ENCODE measurements at regions not wholly inside any gene's neighbourhood (a gene's known extent, or its start where the extent isn't known, plus 50 kb on each side); places are given as distances from the start of the nearest gene placed in this dataset.

DNA sequence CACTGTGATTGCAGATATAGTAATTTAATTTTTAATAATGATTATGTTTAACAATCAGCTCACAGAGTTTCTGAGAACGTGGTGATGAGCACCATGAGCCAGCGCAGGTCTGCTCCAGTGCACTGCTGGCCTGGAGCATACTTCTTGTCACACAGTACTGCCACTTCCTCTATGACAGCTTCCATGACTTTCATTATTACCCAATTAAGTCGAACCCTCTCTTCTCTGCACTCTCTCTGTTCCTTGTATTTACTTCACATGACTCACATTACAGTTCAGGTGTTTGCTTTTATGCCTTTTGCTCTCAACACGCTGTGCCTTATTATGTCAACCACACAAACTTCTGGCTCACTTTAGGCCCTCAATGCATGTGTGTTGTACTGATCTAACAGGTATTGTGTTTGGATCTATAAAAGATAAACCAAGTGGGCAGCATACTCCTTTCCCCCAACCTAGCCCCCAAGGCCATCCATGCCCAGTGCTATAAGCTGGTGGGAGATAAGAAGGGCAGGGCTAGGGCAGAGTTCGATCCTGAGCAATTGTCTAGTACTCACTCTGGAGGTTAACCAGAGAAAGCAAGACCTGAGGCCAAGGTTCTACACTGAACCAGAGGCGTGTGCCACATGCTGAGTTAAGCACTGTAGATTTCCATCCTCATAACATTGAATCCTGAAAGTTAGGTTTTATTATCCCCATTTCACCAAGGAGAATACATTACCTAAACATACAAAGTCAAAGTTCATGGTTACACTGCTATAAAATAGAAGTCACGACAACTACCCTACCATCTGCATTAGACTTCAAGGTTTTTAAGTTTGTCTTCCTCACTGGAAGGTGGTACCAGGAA lies 356.5 kb downstream of the INSC start:
- H3K36me3 ChIP-seq (ENCODE audit: control insufficient read depth in 2 of 2, insufficient read depth in 2 of 2, low read length in 1 of 2): no peaks in the 10 kb centered on the region
- WGBS: 88% methylated on average over 7 of the region's 7 CpGs
- no peaks in the 10 kb centered on the region for H3K4me1 ChIP-seq (ENCODE audit: control insufficient read depth in 2 of 2, insufficient read depth in 2 of 2, low read length in 2 of 2)
- no peak overlapping the region for H3K4me3 ChIP-seq (ENCODE audit: low read length in 2 of 2)
- no peaks in the 10 kb centered on the region for H3K9me3 ChIP-seq (ENCODE audit: control insufficient read depth in 2 of 2, insufficient read depth in 1 of 2, low read length in 1 of 2)
- H3K27me3 ChIP-seq (ENCODE audit: control insufficient read depth in 2 of 2, insufficient read depth in 1 of 2, low read length in 1 of 2): no peaks in the 10 kb centered on the region
- H3K27ac ChIP-seq (ENCODE audit: low read depth in 1 of 2, low read length in 1 of 2): no peak overlapping the region
- DNase-seq (ENCODE audit: low read depth in 6 of 9, low spot score in 9 of 9): no peak

- H3K4me3 ChIP-seq (ENCODE audit: low read length in 2 of 2): no peak overlapping the region
- no peak for DNase-seq (ENCODE audit: low read depth in 6 of 9, low spot score in 9 of 9)
- H3K9me3 ChIP-seq (ENCODE audit: control insufficient read depth in 2 of 2, insufficient read depth in 1 of 2, low read length in 1 of 2): no peaks in the 10 kb centered on the region
- 43% methylated on average over 9 of the region's 9 CpGs for WGBS
- H3K36me3 ChIP-seq (ENCODE audit: control insufficient read depth in 2 of 2, insufficient read depth in 2 of 2, low read length in 1 of 2): no peaks in the 10 kb centered on the region
- no peaks in the 10 kb centered on the region for H3K4me1 ChIP-seq (ENCODE audit: control insufficient read depth in 2 of 2, insufficient read depth in 2 of 2, low read length in 2 of 2)
- H3K27me3 ChIP-seq (ENCODE audit: control insufficient read depth in 2 of 2, insufficient read depth in 1 of 2, low read length in 1 of 2): no peaks in the 10 kb centered on the region
- H3K27ac ChIP-seq (ENCODE audit: low read depth in 1 of 2, low read length in 1 of 2): no peak overlapping the region
Observed at GRCh38 chr11:15471895-15472799, 357.4 kb downstream of the INSC start.

GRCh38 chr11:15473954-15474837 lies 359.5 kb downstream of the INSC start:
- WGBS: 91% methylated on average over 8 of the region's 8 CpGs
- no peaks in the 10 kb centered on the region for H3K36me3 ChIP-seq (ENCODE audit: control insufficient read depth in 2 of 2, insufficient read depth in 2 of 2, low read length in 1 of 2)

GRCh38 chr11:15476371-15476917 lies 361.7 kb downstream of the INSC start:
- no peaks in the 10 kb centered on the region for H3K36me3 ChIP-seq (ENCODE audit: control insufficient read depth in 2 of 2, insufficient read depth in 2 of 2, low read length in 1 of 2)
- H3K4me1 ChIP-seq (ENCODE audit: control insufficient read depth in 2 of 2, insufficient read depth in 2 of 2, low read length in 2 of 2): no peaks in the 10 kb centered on the region
- 90% methylated on average over 5 of the region's 5 CpGs for WGBS
- no peak for DNase-seq (ENCODE audit: low read depth in 6 of 9, low spot score in 9 of 9)
- H3K9me3 ChIP-seq (ENCODE audit: control insufficient read depth in 2 of 2, insufficient read depth in 1 of 2, low read length in 1 of 2): no peaks in the 10 kb centered on the region
- H3K4me3 ChIP-seq (ENCODE audit: low read length in 2 of 2): no peak overlapping the region
- H3K27me3 ChIP-seq (ENCODE audit: control insufficient read depth in 2 of 2, insufficient read depth in 1 of 2, low read length in 1 of 2): no peaks in the 10 kb centered on the region
- no peak overlapping the region for H3K27ac ChIP-seq (ENCODE audit: low read depth in 1 of 2, low read length in 1 of 2)

More at GRCh38 chr11:15473954-15474837, 359.5 kb downstream of the INSC start:
- Histone ChIP-seq H3K27me3 (ENCODE audit: control insufficient read depth in 2 of 2, insufficient read depth in 1 of 2, low read length in 1 of 2) (no peaks in the 10 kb centered on the region), H3K4me1 (ENCODE audit: control insufficient read depth in 2 of 2, insufficient read depth in 2 of 2, low read length in 2 of 2) (no peaks in the 10 kb centered on the region), H3K27ac (ENCODE audit: low read depth in 1 of 2, low read length in 1 of 2) (no peak overlapping the region), H3K4me3 (ENCODE audit: low read length in 2 of 2) (no peak overlapping the region), H3K9me3 (ENCODE audit: control insufficient read depth in 2 of 2, insufficient read depth in 1 of 2, low read length in 1 of 2) (no peaks in the 10 kb centered on the region)
- no peak for DNase-seq (ENCODE audit: low read depth in 6 of 9, low spot score in 9 of 9)

GRCh38 chr11:15481871-15482270 lies 367.1 kb downstream of the INSC start:
- H3K4me3 ChIP-seq (ENCODE audit: low read length in 2 of 2): no peak overlapping the region
- H3K27ac ChIP-seq (ENCODE audit: low read depth in 1 of 2, low read length in 1 of 2): no peak overlapping the region
- no peaks in the 10 kb centered on the region for H3K4me1 ChIP-seq (ENCODE audit: control insufficient read depth in 2 of 2, insufficient read depth in 2 of 2, low read length in 2 of 2)
- H3K27me3 ChIP-seq (ENCODE audit: control insufficient read depth in 2 of 2, insufficient read depth in 1 of 2, low read length in 1 of 2): no peaks in the 10 kb centered on the region
- no peaks in the 10 kb centered on the region for H3K36me3 ChIP-seq (ENCODE audit: control insufficient read depth in 2 of 2, insufficient read depth in 2 of 2, low read length in 1 of 2)
- no peak for DNase-seq (ENCODE audit: low read depth in 6 of 9, low spot score in 9 of 9)
- 88% methylated on average over 2 of the region's 2 CpGs for WGBS
- no peaks in the 10 kb centered on the region for H3K9me3 ChIP-seq (ENCODE audit: control insufficient read depth in 2 of 2, insufficient read depth in 1 of 2, low read length in 1 of 2)

GRCh38 chr11:15483205-15483604 lies 368.5 kb downstream of the INSC start:
- Histone ChIP-seq H3K4me1 (ENCODE audit: control insufficient read depth in 2 of 2, insufficient read depth in 2 of 2, low read length in 2 of 2) (no peaks in the 10 kb centered on the region), H3K4me3 (ENCODE audit: low read length in 2 of 2) (no peak overlapping the region), H3K27ac (ENCODE audit: low read depth in 1 of 2, low read length in 1 of 2) (no peak overlapping the region), H3K9me3 (ENCODE audit: control insufficient read depth in 2 of 2, insufficient read depth in 1 of 2, low read length in 1 of 2) (no peaks in the 10 kb centered on the region), H3K36me3 (ENCODE audit: control insufficient read depth in 2 of 2, insufficient read depth in 2 of 2, low read length in 1 of 2) (no peaks in the 10 kb centered on the region), H3K27me3 (ENCODE audit: control insufficient read depth in 2 of 2, insufficient read depth in 1 of 2, low read length in 1 of 2) (no peaks in the 10 kb centered on the region)
- DNase-seq (ENCODE audit: low read depth in 6 of 9, low spot score in 9 of 9): no peak
- WGBS: 40% methylated on average over 1 of the region's 1 CpG

GRCh38 chr11:15484398-15484797 lies 369.7 kb downstream of the INSC start:
- Histone ChIP-seq H3K27me3 (ENCODE audit: control insufficient read depth in 2 of 2, insufficient read depth in 1 of 2, low read length in 1 of 2) (no peaks in the 10 kb centered on the region), H3K27ac (ENCODE audit: low read depth in 1 of 2, low read length in 1 of 2) (no peak overlapping the region), H3K4me1 (ENCODE audit: control insufficient read depth in 2 of 2, insufficient read depth in 2 of 2, low read length in 2 of 2) (no peaks in the 10 kb centered on the region), H3K4me3 (ENCODE audit: low read length in 2 of 2) (no peak overlapping the region), H3K9me3 (ENCODE audit: control insufficient read depth in 2 of 2, insufficient read depth in 1 of 2, low read length in 1 of 2) (no peaks in the 10 kb centered on the region), H3K36me3 (ENCODE audit: control insufficient read depth in 2 of 2, insufficient read depth in 2 of 2, low read length in 1 of 2) (no peaks in the 10 kb centered on the region)
- WGBS: 67% methylated on average over 2 of the region's 2 CpGs
- no peak for DNase-seq (ENCODE audit: low read depth in 6 of 9, low spot score in 9 of 9)

DNA sequence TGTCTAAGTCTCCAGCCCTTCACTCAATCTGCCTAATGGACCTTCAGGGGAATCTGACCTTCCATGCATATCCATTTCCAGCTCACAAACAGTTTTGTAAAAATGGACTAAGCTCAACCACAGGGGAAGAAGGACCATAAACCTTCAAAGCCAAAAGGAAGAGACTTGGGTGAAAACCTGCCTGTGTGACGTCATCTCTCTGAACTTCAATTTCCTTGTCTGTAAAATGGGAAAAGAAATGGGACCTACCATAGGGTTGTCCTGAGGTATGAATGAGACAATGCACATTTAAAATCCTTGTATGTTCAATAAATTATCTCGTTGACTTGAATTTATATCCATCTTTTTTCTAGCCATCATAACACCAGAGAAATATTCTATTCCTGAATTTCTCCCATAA lies 370.7 kb downstream of the INSC start:
- 88% methylated on average over 2 of the region's 2 CpGs for WGBS
- no peaks in the 10 kb centered on the region for H3K9me3 ChIP-seq (ENCODE audit: control insufficient read depth in 2 of 2, insufficient read depth in 1 of 2, low read length in 1 of 2)
- DNase-seq (ENCODE audit: low read depth in 6 of 9, low spot score in 9 of 9): no peak
- no peaks in the 10 kb centered on the region for H3K27me3 ChIP-seq (ENCODE audit: control insufficient read depth in 2 of 2, insufficient read depth in 1 of 2, low read length in 1 of 2)
- H3K4me1 ChIP-seq (ENCODE audit: control insufficient read depth in 2 of 2, insufficient read depth in 2 of 2, low read length in 2 of 2): no peaks in the 10 kb centered on the region
- H3K36me3 ChIP-seq (ENCODE audit: control insufficient read depth in 2 of 2, insufficient read depth in 2 of 2, low read length in 1 of 2): no peaks in the 10 kb centered on the region
- H3K27ac ChIP-seq (ENCODE audit: low read depth in 1 of 2, low read length in 1 of 2): no peak overlapping the region
- no peak overlapping the region for H3K4me3 ChIP-seq (ENCODE audit: low read length in 2 of 2)
